PFSK-1 (cell line): ENCODE measurements at regions not wholly inside any gene's neighbourhood (a gene's known extent, or its start where the extent isn't known, plus 50 kb on each side); places are given as distances from the start of the nearest gene placed in this dataset.

Experiments
- POLR2AphosphoS5 ChIP-seq: IDR thresholded peaks from 2 replicates; pipeline ENCODE4 v1.6.1; 2012; ENCODE audit warnings: low read depth, mild to moderate bottlenecking, control low read depth, low read length, moderate library complexity
- REST ChIP-seq, 2 experiments: IDR thresholded peaks; 2 replicates each; pipeline versions ENCODE4 v1.6.1 to v1.8.0; 2011 to 2012; ENCODE audit warnings: low read depth in 2 of 2, low read length in 2 of 2, control low read depth in 1 of 2, inconsistent platforms in 1 of 2, mild to moderate bottlenecking in 1 of 2, moderate library complexity in 1 of 2; ENCODE audit not compliant: insufficient read depth in 1 of 2
- SIN3A ChIP-seq: IDR thresholded peaks from 2 replicates; pipeline ENCODE4 v1.6.1; 2012; ENCODE audit warnings: mild to moderate bottlenecking, low read length, moderate library complexity, borderline replicate concordance; ENCODE audit not compliant: insufficient read depth
- TAF1 ChIP-seq: IDR thresholded peaks from 2 replicates; pipeline ENCODE4 v1.6.1; 2012; ENCODE audit warnings: low read length, control low read depth, borderline replicate concordance; ENCODE audit not compliant: insufficient read depth

DNA sequence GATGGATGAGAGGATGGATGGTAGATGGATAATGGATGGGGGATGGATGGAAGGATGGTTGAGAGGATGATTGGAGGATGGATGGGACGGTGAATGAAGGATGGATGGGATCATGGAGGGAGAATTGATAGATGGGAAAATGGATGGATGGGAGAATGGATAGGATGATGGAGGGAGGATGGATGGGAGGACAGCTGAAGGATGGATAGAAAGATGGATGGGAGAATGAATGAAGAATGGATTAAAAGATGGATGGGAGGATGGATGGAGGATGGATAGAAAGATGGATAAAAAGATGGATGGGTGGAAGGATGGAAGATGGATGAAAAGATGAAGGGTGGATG lies 218.3 kb upstream of the IER5L start:
- TF ChIP-seq TAF1 (no peak), POLR2AphosphoS5 (no peak), REST (IDR thresholded peaks at IDR 0.05; ENCODE audit: insufficient read depth in 1 of 2, low read depth in 2 of 2, low read length in 2 of 2) (no peak), SIN3A (no peak)
